Gastroesophageal sphincter (tissue), 4 donors: ENCODE measurements at regions not wholly inside any gene's neighbourhood (a gene's known extent, or its start where the extent isn't known, plus 50 kb on each side); places are given as distances from the start of the nearest gene placed in this dataset.

Source experiments
- ATAC-seq: fragments of 150-250 bp; one replicate; pipeline ENCODE4 v1.9.1; 2016; ENCODE audit warnings: mild to moderate bottlenecking, moderate library complexity
- H3K27ac ChIP-seq, 4 donors: fragments of 200-600 bp; sonication (generic) in 3 of 4; 1 replicate in 3 of 4; 2 replicates in 1 of 4; pipeline ENCODE4 v1.5.1; 2016 to 2019
- H3K27me3 ChIP-seq: fragments of 200-600 bp; sonication (generic); one replicate; pipeline ENCODE4 v1.5.1; 2019
- H3K36me3 ChIP-seq, 2 donors: fragments of 200-600 bp; sonication (generic); one replicate each; pipeline ENCODE4 v1.5.1; 2019; ENCODE audit warnings: control low read depth in 1 of 2
- H3K4me1 ChIP-seq, 3 donors: fragments of 200-600 bp; sonication (generic); 1 replicate in 2 of 3; 2 replicates in 1 of 3; pipeline ENCODE4 v1.5.1; 2016 to 2019; ENCODE audit warnings: control low read depth in 2 of 3
- H3K4me3 ChIP-seq, 2 donors: fragments of 200-600 bp; sonication (generic); one replicate each; pipeline ENCODE4 v1.5.1; 2019; ENCODE audit warnings: mild to moderate bottlenecking in 1 of 2, moderate library complexity in 1 of 2
- H3K9me3 ChIP-seq, 3 donors: fragments of 200-600 bp; sonication (generic); one replicate each; pipeline ENCODE4 v1.5.1; 2017 to 2019; ENCODE audit warnings: control low read depth in 2 of 3
- EP300 ChIP-seq: sonication (generic); formaldehyde crosslinking; IDR thresholded peaks from one replicate; pipeline ENCODE4 v1.6.1; 2017; ENCODE audit warnings: antibody characterized with exemption, mild to moderate bottlenecking
- POLR2A ChIP-seq, 2 donors: fragments of 450-650 bp; IDR thresholded peaks; one replicate each; pipeline ENCODE4 v1.6.1; 2017; ENCODE audit warnings: antibody characterized with exemption in 2 of 2, mild to moderate bottlenecking in 2 of 2, moderate library complexity in 1 of 2
- POLR2AphosphoS5 ChIP-seq: sonication (generic); formaldehyde crosslinking; IDR thresholded peaks from one replicate; pipeline ENCODE4 v1.6.1; 2017; ENCODE audit warnings: antibody characterized with exemption
- WGBS, 2 donors: methylation state at CpG; one replicate each; pipeline ENCODE4 v1.1.5; 2018; ENCODE audit warnings: low coverage in 1 of 2; 5-methylcytosine and 5-hydroxymethylcytosine counted together
- TF ChIP-seq, protein P1 (sequence below), 4 experiments: fragments of 200-600 bp in 2 of 4; fragments of 450-650 bp in 2 of 4; sonication (generic) in 1 of 4; IDR thresholded peaks; one replicate each; pipeline ENCODE4 v1.5.1; 2017 to 2019; ENCODE audit warnings: antibody characterized with exemption in 4 of 4, mild to moderate bottlenecking in 2 of 4, moderate library complexity in 2 of 4

DNA sequence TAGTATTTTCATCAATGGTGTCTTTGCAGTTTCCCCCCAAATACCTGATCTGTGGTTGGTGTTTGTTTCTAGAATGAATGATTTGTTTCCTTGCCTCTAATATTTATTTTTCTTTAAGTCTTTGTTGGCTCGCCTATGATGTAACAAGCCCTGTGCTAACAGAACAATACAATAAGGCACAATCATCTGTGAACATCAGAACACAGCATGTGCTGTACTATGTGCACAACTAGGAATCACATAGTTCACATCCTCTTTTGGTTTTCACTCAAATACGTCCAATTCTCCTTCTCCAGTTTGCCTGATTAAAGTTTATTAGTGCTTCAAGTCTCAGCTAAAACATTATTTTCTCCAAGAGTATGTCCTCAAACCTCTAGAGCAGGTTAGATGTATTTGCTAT lies 613.1 kb downstream of the EPHA7 start:
- H3K4me1 ChIP-seq: peaks cover 0 to 6% (median 1%) of the 10 kb centered on the region in 3 donors
- no peak for TF ChIP-seq POLR2AphosphoS5
- TF ChIP-seq, protein P1, sequence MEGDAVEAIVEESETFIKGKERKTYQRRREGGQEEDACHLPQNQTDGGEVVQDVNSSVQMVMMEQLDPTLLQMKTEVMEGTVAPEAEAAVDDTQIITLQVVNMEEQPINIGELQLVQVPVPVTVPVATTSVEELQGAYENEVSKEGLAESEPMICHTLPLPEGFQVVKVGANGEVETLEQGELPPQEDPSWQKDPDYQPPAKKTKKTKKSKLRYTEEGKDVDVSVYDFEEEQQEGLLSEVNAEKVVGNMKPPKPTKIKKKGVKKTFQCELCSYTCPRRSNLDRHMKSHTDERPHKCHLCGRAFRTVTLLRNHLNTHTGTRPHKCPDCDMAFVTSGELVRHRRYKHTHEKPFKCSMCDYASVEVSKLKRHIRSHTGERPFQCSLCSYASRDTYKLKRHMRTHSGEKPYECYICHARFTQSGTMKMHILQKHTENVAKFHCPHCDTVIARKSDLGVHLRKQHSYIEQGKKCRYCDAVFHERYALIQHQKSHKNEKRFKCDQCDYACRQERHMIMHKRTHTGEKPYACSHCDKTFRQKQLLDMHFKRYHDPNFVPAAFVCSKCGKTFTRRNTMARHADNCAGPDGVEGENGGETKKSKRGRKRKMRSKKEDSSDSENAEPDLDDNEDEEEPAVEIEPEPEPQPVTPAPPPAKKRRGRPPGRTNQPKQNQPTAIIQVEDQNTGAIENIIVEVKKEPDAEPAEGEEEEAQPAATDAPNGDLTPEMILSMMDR (IDR thresholded peaks at IDR 0.05): no peak
- ATAC-seq: no peak
- H3K9me3 ChIP-seq: no peaks in the 10 kb centered on the region
- no peak overlapping the region for H3K4me3 ChIP-seq
- no peak overlapping the region for H3K27ac ChIP-seq
- H3K36me3 ChIP-seq: no peaks in the 10 kb centered on the region
- WGBS, 2 donors: 42 to 56% methylated on average over 2 of the region's 2 CpGs
- no peaks in the 10 kb centered on the region for H3K27me3 ChIP-seq

DNA sequence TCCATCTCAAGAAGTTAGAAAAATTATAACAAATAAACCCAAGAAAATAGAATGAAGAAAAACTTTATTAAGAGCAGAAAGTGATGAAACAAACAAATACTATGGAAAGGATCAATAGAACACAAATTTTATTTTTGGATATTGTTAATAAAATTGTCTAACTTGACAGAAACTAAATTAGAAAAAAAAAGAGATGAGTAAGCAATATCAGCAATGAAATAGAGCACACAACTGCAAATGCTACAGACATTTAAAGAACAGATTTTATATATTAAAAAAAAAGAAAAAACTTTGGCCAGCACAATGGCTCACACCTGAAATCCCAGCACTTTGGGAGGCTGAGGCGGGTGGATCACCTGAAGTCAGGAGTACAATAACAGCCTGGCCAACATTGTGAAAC lies 628.0 kb downstream of the EPHA7 start:
- no peak for ATAC-seq
- WGBS, 2 donors: 92% methylated on average over 1 of the region's 1 CpG; no CpG with 5 or more reads in 1 of the 2 donors
- H3K4me1 ChIP-seq: no peaks in the 10 kb centered on the region

DNA sequence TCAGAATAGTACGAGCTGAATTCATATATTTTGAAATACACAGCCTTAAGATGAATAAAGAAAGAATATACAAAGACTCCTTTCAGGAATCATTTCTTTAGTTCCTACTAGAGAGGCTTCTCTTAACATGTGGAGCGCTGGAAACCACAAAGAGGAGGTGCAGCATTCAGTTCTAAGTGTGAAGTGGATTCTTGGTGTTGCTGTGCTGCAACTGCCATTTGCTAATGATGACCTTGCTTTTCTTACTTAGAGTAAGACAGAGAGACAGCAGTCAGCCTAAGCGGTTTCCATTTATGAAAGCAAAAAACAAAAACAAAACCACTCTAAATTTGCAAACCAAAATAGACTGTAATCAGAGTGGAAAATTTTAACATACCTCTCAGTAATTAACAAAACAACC lies 629.0 kb downstream of the EPHA7 start:
- H3K9me3 ChIP-seq: no peaks in the 10 kb centered on the region
- H3K27me3 ChIP-seq: no peaks in the 10 kb centered on the region
- no peak overlapping the region for H3K4me3 ChIP-seq
- H3K36me3 ChIP-seq: no peaks in the 10 kb centered on the region
- ATAC-seq: no peak
- WGBS, 2 donors: 77 to 80% methylated on average over 3 of the region's 3 CpGs
- no peak for TF ChIP-seq POLR2A (IDR thresholded peaks at IDR 0.05)
- TF ChIP-seq, protein P1 (IDR thresholded peaks at IDR 0.05): no peak
- no peak for TF ChIP-seq POLR2AphosphoS5
- TF ChIP-seq EP300: no peak
- no peaks in the 10 kb centered on the region for H3K4me1 ChIP-seq
- H3K27ac ChIP-seq: no peak overlapping the region

More for the DNA sequence above, 628.0 kb downstream of the EPHA7 start:
- H3K9me3 ChIP-seq: no peaks in the 10 kb centered on the region
- no peak overlapping the region for H3K27ac ChIP-seq
- H3K4me3 ChIP-seq: no peak overlapping the region
- no peaks in the 10 kb centered on the region for H3K36me3 ChIP-seq
- TF ChIP-seq POLR2A (IDR thresholded peaks at IDR 0.05): no peak
- TF ChIP-seq EP300: no peak
- TF ChIP-seq, protein P1 (IDR thresholded peaks at IDR 0.05): no peak
- no peak for TF ChIP-seq POLR2AphosphoS5
- H3K27me3 ChIP-seq: no peaks in the 10 kb centered on the region

DNA sequence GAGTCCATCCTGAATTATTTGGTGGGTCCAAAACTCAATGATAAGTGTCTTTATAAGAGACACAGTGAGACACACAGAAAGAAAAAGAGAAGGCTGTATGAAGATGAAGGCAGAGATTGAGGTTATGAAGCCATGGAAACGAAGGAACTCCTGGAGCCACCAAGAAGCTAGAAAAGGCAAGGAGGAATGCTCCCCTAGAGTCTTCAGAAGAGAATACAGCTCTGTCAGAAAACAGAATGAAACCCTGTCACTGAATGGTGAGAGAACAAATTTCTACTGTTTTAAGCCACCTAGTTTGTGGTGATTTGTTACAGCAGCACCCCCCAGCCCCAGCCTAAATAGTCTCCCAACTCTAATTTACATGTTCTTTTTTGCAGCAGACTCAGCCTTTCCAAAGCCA lies 635.1 kb downstream of the EPHA7 start:
- WGBS, 2 donors: 86% methylated on average over 1 of the region's 1 CpG; no CpG with 5 or more reads in 1 of the 2 donors
- Histone ChIP-seq H3K36me3 (no peaks in the 10 kb centered on the region), H3K27ac (no peak overlapping the region), H3K4me3 (no peak overlapping the region), H3K4me1 (peaks cover 0 to 11% (median 0%) of the 10 kb centered on the region in 3 donors), H3K9me3 (no peaks in the 10 kb centered on the region), H3K27me3 (no peaks in the 10 kb centered on the region)
- TF ChIP-seq, protein P1 (IDR thresholded peaks at IDR 0.05): no peak
- TF ChIP-seq EP300 (no peak), POLR2AphosphoS5 (no peak), POLR2A (IDR thresholded peaks at IDR 0.05) (no peak)
- no peak for ATAC-seq

DNA sequence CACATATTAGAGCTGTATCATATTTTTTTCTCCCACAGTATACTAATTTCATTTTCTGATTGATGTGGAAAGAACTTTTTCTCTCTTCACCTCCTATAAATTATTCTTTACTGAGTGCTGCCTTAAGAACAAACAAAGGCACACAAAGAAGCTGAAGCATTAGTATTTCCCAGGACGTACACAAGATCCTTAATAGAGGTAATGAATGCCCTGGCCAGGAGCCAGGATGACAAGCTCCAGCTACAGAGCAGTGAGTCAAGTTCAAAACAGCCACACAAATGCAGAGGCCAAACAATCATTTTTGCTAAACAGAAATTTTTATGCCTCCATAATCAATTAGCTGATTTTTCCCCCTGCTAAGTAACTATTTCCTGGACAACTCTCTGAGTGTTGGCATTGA lies 639.6 kb downstream of the EPHA7 start:
- no peak overlapping the region for H3K4me3 ChIP-seq
- WGBS, 2 donors: 0 to 15% methylated on average over 1 of the region's 1 CpG
- H3K4me1 ChIP-seq: peaks cover 0 to 11% (median 0%) of the 10 kb centered on the region in 3 donors
- no peaks in the 10 kb centered on the region for H3K9me3 ChIP-seq
- no peaks in the 10 kb centered on the region for H3K36me3 ChIP-seq
- TF ChIP-seq POLR2A (IDR thresholded peaks at IDR 0.05) (no peak), POLR2AphosphoS5 (no peak), EP300 (no peak)
- TF ChIP-seq, protein P1 (IDR thresholded peaks at IDR 0.05): no peak
- H3K27ac ChIP-seq: peak overlapping the region in 1 of 4 donors; percentile 14
- no peak for ATAC-seq
- H3K27me3 ChIP-seq: no peaks in the 10 kb centered on the region
